CD4-positive, alpha-beta T cell treated with Interleukin-15 for 4 hours (primary cell): ENCODE measurements at regions not wholly inside any gene's neighbourhood (a gene's known extent, or its start where the extent isn't known, plus 50 kb on each side); places are given as distances from the start of the nearest gene placed in this dataset.

Source experiments
- DNase-seq: peaks from one replicate; pipeline ENCODE4 v3.0.0-alpha.2; 2020; ENCODE audit warnings: low spot score

DNA sequence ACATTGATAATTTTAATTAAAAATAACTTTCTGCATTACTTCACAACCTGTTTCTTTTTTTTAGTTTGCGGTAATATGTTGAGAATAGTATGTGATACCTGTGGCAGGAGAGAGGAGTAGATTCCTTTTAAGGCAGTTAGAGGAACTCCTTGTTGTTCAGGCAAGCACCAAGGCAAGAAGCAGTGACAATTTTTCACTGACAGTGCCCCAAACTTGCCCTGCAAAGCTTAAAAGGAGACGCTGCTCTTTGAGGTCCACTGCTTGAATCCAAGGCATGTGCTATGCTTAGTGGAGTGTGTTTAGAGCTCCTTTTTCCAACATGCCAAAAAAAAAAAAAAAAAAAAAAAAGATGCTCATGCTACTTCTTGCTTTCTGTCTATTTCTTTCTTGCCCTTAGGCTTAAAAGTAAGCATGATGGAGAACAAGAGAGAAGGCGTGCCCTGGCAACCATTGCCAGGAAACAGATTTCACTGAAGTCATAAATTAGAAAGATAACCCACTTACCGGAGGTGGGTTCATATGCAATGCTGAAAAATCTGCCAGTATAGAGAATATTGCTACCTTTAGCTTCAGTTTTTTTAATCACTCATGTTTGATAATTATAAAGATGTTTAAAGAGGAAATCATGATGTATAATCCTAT is 58.3 kb upstream of the DYRK2 start:
- DNase-seq, result peak; percentile 47

DNA sequence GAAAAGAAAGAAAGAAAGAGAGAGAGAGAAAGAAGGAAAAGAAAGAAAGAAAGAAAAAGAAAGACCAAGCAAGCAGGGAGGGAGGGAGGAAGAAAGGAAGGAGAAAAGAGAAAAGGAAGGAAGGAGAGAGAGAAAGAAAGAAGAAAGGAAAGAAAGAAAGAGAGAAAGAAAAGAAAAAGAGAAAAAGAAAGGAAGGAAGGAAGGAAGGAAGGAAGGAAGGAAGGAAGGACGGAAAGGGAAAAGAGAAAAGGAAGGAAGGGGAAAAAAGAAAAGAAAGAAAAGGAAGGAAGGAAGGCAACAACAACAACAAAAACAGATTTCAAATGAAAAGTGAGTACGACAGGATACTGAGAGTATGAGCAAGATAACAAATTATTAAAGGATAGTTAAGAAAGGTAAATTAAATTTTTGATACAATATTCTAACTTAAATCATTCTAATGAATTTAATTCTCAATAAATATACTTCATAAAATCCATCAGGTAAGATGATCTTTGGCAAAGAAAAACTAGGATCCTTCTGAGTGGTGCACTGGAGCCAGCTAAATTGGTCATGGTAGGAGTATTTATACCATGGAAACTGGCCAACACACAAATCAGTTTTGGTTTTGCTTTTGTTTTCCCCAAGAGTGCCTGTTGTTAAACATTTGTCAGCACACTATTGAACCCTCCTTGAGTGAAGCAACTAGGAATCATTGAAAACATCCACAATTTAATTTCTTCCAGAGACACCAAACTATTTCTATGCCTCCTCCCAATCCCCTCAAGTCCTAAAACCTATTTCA is 56.1 kb upstream of the DYRK2 start:
- peak; percentile 48 for DNase-seq

DNA sequence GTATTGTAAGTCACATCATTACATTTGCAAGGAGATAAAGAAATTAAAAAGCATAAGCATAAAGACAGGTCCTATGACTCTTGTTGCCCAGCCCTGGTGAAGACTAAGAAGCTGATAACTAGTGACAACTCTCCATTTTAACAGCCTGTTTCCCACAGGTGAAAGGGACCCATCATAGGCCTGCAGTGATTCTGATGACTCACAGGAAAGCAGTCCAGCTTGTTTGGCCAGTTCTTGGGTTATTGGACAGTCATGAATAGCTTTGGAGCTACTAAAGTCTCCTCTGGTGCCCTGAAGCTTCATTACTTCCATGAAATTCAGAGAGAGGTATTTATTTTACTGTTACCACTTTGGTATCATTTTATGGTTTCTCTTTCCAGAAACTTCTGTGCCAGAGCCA is 55.5 kb upstream of the DYRK2 start:
- no peak for DNase-seq

DNA sequence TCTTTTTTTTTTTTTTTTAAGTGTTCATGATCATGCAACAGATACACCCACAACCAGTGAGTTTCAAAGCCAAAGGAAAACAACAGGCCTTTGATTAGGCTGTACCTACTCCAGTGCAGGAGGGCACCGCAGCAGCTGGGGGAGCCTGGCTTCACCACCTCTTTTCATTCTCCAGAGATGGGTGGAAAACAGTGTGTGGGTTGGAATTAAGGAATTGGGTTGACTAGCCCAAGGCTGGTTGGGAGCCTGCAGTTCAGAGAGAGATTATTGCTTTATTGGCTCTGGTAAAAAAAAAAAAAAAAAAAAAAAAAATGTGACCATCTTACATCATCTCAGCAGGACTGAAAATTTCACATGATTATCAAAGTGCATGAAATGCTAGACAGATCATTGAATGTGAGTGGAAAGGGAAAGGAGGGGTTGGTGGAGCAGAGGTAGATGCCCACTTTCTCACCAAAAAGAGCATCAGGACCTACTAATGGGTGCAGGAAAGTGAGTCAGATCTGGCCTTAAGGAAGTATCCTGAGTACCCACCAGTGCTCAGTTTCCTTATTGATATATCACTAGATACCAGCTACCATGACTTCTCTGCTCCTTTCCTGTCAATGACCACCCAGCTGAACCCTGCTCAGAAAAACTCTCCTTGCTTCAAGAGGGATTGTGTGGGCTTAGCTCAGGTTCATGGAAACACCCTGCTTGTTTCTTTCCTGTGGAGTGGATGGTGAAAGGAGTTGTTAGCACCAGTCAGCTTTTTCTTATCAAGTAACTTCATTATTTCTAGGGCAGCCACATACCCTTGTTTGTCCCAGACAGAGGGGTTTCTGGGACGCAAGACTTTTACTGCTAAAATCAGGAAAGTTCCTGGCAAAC is 54.8 kb upstream of the DYRK2 start:
- no peak for DNase-seq

DNA sequence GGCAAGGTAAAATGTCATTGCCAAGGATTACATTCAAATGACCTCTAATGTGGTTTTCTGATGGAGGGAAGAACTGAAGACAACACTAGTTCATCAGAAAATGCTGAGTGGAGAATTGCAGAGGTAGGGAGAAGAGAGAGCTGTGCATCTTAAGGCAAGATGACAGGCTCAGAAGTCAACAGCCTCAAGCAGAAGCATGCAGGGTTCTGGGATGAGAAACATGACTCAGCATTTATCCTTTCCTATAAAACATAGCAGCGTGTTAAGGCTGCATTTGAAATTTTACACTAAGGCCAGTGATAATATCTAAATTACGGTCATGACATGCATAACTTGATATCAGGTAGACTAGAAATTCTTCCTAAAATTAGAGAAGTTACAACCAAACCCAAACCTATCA is 53.7 kb upstream of the DYRK2 start:
- DNase-seq, result no peak

DNA sequence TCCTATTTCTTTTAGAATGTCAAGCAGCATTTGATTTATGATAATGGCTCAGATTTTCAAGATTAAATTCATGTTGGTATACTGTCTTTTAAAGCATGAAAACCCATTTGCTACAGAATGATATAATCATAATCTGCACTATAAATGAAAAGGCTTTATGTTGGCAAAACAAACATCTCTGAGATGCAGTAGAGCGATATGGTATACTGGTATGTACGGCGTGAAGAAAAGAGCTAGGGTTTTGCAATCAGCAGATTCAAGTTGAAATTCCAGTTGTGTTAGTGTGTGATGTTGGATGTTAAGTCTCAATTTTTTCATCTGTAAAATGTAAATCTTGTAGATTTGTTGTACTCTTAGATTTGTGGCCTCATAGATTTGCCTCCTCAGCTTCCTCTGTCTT is 53.2 kb upstream of the DYRK2 start:
- DNase-seq, result no peak

DNA sequence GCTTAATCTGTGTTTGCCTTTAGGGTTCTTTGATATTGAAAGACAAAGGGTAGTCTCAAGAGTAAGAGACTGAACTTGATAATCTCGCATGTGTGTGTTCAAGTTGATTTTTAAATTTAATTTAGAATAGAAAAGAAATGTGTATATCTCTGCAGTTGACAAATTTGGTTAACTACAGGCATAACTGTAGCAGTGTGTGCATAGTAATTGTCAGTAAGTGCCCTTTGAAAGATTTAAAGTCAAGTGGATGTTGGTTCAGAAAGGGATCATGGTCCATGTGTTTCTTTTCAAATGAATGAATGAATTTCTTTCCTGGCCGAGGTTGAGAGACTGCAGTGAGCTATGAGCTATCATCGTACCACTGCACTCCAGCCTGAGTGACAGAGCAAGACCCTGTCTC is 49.9 kb upstream of the DYRK2 start:
- no peak for DNase-seq
